Neural cell (in vitro differentiated cells): ENCODE measurements at regions not wholly inside any gene's neighbourhood (a gene's known extent, or its start where the extent isn't known, plus 50 kb on each side); places are given as distances from the start of the nearest gene placed in this dataset.

ENCODE experiments used
- RAD21 ChIP-seq: fragments of 450-650 bp; conservative IDR thresholded peaks from 2 replicates; pipeline ENCODE4 v1.6.1; 2014; ENCODE audit warnings: antibody characterized with exemption, mild to moderate bottlenecking, moderate library complexity
- TAF1 ChIP-seq: IDR thresholded peaks from 2 replicates; pipeline ENCODE4 v1.6.1; 2012; ENCODE audit warnings: low read depth

DNA sequence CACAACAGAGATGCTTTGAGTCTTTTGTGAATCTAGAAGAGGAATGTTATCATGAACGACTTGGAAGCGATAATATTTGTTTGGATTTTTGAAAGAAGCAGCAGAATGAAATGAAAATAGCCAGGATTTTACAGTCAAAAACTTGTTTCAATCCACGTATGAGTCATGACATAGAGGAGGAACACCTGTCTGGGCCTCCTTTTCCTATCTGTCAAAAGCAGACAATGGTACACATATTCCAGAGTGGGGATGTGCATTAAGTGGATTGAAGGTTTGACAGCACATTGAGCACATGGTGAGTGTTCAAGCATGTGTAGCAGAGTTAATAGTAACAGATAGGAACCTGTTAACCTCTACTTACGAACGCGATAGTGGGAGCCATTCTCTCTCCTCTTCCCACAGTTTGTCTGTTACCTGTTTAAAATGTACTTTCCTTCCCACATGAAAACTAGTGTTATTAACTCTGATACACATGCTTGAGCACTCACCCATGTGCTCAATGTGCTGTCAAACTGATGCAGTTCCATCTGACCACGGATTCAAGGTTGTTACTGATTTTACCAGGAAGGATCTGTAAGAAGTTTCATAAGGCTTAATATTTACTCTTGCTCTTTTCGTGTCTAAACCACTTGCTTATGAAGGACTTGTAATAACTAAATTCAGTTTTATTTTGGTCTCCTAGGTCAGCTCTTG lies 863.4 kb upstream of the SOX11 start:
- TF ChIP-seq TAF1, result no peak
- TF ChIP-seq RAD21, result peak; percentile 25
